ENCODE measurements at regions not wholly inside any gene's neighbourhood (a gene's known extent, or its start where the extent isn't known, plus 50 kb on each side); places are given as distances from the start of the nearest gene placed in this dataset.

DNA sequence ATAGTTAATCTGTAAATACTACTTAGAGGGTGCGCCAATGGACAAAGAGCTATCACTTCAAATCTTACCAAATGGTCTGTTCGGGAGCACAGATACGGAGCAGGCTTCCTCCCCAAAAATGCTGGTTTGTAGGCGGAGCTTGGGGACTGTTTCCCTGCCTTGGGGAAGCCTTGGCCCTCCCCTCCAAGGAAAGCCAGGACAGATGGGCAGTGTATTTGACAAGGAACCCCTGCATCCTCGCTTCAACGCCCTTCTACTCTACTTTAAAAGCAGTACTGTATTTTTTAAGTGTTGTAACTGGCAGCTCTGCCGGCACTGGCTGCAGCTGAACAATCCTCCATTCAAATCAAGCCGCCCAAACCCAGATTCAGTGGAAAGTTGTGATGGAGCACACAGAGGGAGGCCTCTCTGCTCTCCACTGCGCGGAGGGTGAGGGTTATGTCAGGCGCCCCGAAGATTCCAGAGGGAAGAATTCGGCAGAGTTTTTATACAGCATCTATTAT is 83.1 kb upstream of the FNDC3B start:
- no peak for DNase-seq

DNA sequence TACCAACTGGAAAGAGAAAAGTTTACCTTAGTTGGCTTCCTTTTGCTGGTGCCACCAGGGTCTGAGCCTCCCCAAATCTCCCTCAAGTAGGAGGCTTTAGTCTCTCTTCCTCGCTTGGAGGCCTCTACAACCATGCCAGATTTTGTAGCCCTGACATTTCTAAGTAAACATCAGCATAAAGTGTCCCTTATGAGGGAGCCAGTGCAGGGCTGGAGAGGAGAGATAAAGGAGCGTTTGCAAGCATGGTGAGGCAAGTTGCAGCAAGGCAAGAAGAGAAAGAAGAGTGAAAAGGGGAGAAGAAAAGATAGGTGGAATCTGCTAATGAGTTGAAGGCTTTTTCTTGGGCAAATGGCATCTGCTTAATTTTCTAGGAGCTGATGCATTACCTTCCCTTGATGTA is 82.7 kb upstream of the FNDC3B start:
- DNase-seq, result no peak

DNA sequence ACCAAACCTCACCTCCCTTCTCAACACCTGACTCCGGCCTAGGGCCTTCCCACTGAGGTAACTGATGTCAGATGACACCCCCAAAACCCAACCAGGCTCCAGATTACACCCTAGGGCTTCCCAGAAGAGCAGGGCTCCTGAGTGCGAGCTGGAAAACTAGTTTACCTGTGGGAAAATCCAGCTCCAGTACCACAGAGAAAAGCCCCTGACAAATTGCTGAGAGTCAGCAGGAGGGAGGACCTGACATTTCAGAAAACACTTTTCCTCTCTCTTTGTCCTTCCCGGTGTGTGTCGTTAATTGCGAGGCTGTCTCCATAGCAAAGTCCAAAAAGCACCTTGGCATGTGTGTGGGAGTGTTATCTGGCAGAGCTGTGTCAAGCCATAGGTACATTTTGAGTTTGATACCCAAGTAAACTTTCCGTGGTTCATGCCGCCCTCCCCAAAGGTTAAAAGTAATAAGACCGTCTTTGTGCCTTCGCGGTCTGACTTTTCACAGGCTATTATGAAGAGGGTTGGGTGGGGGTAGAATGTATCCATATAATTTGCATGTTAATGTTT is 79.8 kb upstream of the FNDC3B start:
- DNase-seq, result no peak

DNA sequence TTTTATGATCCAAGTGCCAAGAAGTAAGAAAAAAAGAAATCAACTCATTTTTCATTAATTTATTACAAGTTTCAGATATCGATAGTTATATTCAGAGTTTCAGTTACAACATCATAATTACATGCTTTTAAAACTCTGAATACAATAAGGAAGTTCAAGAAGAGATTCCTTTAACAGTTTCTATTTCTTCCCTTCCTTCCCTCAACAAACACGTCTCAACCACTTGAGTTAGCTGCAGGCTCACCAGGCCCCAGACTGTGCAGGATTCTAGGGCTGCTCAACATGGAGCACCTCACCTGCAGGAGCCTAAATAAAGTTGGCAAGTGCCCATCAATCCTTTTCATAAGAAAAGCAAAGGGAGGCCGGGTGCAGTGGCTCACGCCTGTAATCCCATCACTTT is 79.2 kb upstream of the FNDC3B start:
- no peak for DNase-seq

DNA sequence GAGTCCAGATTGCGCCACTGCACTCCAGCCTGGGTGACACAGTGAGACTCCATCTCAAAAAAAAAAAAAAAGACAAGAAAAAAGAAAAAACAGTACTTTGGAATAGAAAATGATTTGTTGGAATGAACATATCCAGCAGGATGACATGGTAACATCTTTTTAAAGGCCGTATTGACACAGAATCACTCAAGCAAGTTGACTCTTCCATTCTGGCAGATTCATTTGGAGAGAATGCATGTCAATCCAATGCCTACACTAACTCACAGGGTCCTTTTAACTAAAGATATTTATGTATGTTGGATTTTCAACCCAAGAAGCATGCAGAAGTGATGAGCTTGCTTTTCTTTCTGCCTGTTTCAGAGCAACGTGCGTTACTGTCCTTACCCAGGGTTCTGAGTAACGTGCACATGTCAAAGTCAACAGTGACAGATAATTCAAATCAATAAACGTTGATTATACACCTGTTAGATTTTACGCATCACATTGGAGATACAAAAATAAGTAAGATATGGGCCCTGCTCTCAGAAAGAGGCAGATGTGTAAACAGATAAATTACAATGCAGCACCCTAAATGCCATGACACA is 77.1 kb upstream of the FNDC3B start:
- DNase-seq, result no peak

DNA sequence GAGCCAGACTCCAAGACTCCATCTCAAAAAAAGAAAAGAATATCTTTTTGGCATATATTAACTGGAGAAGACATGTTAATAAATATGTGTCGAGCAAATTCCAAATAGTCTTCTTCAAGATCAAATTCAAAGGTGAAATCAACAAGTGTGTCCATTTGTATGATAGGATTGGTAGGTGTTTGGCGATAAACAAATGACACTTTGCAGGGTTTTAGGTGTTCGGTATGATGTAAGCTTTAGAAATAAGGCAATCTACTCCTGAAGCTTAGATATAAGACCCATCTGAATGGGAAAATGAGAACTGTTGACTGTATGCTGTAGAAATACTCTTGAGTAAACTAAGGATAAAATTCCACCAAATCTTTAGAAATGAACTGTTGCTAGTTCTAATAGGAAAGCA is 75.8 kb upstream of the FNDC3B start:
- no peak for DNase-seq

DNA sequence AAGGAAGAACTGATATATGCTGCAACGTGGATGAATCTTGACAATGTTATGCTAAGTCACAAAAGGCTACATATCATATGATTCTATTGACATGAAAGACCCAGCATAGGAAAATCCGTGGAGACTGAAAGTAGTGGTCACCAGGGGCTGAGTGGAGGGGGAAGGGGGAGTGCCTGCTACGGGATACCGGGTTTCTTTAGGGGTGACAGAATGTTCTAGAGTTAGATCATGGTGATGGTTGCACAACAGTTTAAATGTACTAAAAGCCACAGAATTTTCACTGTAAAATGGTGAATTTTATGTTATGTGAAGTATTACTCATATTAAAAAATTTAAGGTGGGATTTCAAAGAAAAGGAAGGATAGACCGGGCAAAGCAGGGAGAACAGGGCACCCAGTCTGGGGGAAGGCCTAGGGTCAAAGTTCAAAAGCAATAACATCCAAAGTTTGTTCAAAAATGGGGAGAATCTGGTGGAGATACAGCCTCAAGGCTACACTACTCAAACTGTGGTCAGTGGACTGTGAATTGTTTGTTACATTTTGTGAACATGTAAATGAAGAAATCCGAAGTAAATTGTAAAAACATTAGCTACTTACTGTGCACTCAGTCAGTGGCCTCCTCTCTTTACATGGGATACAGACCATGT is 74.2 kb upstream of the FNDC3B start:
- no peak for DNase-seq

DNA sequence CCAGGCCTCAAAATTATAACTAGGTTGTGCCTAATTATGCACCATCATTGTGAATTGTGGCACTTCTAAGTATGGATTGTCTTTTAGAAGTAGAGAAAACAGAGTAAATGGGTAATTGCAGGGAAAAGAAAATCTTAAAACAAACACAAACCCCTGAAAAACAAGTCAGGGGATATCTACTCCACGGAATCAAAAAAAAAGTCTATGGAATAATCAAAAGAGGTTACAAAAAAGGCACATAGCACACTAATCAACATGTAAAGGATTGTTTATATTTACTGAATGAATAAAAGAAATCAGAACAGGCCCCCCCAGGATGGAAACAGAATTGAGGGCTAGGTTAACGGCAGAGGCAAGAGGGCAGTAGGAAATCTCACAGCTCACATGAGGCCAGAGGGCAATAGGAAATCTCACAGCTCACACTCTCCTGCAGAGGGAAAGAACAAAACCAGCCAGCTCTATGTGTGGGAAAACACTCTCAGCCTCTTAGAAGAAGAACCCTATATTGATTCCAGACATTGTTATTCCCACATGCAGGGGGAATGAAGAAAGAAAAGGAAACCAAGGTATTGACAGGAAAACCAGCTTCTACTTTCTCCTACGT is 72.7 kb upstream of the FNDC3B start:
- DNase-seq, result no peak

DNA sequence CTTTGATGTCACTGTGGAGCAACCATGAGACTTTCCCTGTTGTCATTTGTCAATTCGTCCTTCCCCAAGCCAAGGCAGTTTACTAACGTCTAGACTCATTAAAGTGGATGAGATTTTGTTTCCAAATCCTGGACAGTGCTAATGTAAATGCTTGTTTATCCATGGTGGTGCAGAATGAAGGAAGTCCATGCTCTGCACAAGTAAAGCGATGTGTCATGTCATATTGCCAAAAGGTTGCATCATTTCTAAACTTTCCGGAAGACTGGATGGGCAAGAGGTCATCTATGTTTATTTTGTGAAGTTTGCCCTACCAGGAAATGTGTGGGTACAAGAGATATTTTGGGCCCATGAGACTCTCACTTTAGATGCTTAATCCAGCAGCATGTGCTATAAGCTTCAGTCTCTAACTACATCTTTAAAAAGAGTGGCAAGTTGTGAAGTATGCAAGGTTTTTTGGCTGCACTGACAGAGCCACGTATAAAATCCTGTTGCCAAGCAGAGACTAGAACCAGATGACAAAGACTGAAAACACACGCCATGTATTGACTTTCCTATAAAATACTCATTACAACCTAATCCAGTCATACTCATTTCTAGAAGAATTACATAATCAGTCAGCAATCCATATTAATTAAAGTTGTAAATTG is 72.1 kb upstream of the FNDC3B start:
- no peak for DNase-seq

DNA sequence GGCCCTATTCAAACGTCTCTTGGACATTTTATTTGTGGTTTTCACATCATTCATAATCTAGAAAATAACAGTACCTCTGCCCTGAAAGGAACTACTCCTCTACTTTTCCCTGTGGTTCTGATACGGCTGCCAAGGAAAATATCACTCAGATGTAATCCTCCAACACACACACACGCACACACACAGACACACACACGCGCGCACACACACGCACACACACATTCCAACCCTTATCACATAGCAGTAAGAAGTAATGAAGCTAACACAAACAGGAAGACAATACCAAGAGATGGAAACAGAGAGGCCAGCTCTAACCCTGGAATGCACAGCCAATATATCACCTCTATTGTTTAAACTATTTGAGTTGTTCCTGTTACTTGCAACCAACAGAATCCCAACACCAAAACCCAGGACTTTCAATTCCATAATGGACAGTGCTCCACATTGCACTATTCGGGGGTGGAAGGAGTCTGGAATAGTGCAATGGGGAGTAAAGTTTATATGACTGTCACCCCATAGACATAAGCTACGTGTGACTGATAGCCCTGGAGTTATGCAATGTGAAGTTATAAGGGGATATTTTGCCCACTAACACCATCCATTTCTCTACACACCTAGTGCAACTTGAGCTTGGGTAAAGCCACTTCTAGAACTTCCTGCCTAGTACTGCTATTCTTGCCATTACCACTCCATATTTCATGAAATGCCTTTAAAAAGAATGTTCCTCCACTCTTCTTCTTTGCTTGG is 71.3 kb upstream of the FNDC3B start:
- no peak for DNase-seq

DNA sequence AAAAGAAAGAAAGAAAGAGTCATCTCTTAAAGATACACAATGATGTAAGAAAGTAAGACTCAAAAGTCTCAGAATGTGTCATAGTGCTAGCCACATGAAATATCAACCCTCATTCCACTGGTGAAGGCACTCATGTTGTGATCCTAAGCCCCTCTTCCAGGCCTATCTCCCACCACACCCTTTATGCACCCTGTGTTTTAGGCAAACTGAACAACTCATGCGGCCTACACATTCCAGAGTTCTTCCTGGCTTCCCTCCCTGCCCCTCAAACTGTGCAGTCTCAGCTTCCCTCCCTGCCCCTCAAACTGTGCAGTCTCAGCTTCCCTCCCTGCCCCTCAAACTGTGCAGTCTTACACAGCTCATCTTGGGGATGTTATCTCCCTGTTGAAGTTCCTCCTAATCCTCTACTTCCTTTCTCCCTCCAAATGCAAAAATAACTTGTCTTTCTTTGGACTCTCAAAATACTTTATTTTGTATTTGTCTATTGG is 69.0 kb upstream of the FNDC3B start:
- no peak for DNase-seq

DNA sequence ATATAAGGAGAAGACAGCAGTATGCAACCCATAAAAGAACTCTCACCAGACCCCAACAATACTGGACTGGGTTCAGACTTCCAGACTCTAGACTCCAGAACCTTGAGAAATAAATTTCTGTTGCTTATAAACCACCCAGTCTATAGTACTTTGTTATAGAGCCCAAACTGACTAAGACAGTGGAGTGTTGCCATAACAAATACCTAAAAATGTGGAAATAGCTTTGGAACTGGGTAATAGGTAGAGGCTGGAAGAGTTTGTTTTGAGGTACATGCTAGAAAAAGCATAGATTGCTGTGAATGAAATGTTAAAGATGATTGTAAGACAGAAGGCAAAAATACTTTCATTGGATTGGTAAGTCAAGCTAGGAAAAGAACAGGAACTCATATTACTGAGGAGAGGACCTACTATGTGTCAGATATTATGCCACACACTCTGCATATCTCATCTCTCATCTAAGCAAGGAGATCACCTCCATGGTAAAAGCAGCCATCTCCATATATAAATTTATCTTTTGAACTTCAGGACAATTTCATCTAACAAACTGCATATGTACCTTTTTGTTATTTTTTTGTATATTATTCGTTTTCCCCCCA is 67.4 kb upstream of the FNDC3B start:
- DNase-seq, result no peak

DNA sequence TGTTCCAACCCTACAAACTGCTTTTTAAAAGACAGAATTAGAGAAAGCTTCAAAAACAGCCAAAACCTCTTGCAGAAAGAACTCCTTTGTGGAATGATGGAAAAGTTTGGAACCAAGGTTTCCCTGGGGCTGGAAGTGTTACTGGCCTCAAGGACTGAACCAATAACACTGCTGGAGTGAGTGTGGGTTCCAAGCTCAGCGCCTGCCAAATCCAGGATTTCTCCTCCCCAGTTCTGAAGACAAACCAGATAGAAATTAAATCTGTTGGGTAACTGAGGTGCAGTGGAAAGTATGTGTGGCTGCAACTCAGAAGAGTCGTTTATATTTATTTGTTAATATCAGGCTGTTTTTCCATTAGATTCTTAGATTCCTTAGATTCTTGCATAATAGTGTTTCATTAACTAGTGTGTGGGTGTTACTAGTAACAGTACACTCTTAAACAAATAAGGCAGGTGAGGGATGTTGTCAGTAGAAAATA is 66.5 kb upstream of the FNDC3B start:
- DNase-seq, result no peak

DNA sequence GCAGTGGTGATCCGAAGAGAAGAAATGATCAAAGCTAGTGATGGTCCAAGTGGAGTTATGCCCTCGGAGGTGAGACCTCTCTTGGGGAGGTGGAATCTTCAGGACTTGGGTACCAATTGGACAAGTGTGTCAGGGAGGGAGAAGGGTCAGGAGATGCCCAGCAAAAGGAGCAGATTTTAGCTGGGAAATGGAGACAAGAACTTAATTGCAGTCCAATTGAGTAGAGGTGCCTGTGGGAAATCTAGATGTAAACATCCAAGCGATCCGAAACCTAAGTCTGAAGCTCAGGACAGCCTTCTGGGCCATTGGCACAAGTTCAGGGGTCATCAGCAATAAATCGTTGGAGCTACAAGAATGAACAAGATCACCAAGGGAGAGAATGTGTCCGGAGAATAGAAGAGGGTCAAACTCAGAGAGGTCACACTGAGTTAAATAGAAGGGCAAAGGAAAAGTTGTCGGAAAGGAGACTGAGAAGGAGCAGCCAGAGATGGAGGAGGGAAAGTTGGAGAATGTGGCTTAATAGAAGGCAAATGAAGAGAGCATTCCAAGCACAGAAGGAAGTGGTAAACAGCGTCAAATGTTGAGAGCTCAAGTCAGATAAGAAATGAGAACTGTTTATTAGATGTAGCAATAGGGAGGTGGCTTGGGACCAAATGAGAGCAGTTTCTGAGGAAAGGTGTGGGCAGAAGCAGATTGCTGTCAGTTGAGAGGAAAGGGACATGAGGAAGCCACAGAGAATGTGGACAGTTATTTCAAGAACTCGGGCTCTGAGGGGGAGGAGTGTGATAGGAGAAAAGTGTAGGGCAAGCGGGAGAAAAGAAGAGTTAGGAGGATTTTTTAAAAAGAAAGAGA is 64.2 kb upstream of the FNDC3B start:
- DNase-seq, result no peak

DNA sequence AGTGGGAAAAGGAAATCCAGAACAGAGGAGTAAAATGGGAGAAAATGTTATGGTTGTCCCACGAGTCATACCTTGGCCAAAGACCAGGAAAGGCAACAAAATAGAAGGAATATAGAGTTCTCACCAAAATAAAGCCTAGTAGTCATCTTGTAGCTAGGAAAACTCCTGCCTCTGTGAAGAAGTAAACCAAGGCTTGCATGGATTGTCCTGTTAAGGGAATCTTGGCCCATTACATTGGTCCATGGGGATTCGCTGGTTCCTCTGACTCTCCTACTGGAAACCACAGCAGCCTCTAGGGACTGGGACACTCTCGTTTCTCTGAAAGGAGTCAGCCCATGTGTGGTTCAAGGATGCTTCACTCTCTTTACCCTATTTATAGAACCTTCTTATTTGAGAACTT is 62.9 kb upstream of the FNDC3B start:
- no peak for DNase-seq

DNA sequence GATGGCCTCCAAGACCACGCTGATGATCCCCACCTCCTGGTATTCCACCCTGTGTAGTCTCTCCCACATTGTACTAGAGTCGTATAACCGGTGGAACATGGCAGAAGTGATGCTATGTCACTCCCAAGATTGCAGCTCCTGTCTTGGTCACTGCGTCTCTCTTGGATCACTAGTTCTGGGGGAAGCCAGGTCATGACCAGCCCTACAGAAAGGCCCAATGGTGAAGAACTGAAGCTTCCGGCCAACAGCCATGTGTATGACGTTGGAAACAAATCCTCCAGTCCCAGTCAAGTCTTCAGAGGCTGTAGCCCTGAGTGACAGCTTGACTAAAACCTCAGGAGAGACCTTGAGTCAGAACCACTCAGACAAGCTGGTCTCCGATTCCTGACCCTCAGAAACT is 61.9 kb upstream of the FNDC3B start:
- DNase-seq, result no peak

DNA sequence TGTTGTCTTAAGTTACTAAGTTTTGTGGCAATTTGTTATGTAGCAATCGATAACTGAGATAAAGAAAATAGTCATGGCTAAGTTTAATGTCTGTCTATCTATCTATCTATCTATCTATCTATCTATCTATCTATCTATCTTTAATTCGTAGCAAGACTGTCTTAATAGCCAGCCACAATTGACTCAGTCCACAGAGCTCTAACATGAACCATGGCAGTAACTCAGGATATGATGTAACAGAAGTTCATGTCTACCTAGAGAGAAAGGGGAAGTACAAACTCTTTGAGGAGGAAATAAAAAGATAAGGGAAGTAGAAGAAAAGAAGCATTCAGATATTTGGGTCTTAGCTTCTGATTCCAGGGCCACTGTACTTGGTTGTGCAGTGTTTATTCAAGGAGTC is 61.5 kb upstream of the FNDC3B start:
- DNase-seq, result no peak

DNA sequence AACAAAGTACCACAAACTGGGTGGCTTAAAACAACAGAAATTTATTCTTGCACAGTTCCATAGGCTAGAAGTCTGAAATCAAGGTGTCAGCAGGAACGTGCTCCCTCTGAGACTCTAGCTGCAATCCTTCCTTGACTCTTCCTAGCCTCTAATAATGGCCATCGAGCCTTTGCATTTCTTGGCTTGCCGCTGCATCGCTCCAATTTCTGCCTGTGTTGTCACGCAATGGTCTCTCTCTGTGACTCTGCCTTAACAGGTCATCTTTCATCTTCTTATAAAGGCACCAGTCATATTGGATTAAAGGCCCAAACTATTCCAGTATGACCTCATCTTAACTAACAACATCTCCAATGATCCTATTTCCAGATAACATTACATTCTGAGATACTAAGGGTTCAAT is 61.0 kb upstream of the FNDC3B start:
- no peak for DNase-seq

DNA sequence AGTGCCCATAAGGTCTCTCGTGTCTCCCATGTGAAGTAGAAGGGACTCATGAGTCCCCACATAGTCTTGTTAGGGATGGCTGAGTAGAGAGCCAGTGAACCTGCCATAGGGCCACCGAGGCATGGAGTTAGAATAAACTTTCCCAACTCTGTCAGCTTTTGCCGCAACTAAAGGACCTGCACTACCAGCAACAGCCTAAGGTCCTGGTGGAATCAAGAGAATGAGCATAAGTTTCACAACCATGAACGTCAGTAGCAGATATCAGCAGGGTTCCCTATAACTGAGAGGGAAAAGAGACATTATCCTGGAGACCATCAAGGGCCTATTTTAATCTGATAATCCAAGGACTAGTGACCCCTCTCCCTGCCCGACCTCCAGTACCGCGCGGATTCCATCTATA is 60.3 kb upstream of the FNDC3B start:
- no peak for DNase-seq

DNA sequence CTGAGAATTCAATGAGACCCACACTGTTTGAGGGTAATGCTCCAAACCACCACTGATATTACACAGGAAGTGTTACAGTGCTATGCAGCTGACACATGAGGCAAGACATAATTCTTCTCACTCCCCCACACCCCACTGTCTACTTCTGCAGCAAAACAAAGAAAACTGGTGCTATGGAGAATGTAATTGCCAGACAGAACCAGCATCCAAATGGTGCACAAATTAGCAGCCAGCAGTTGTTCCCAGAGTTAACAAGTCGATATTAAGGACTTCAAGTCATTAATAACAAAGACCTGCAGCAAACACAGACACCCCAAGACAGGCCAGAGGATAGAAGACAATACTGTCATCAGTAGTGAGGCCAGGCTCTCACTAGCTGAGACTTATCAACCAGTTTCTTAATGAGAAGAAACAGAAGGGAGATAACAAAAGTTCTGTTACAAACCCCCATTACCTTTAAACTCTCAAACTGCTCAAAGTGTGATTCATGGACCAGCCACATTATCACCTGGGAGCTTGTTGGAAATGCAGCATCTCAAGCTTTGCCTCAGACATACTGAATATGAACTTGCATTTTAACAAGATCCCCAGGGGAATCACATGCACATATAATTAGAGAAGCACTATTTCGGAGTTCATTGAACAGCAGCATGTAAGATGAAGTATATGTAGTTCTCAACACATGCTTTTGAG is 58.7 kb upstream of the FNDC3B start:
- DNase-seq, result no peak

DNA sequence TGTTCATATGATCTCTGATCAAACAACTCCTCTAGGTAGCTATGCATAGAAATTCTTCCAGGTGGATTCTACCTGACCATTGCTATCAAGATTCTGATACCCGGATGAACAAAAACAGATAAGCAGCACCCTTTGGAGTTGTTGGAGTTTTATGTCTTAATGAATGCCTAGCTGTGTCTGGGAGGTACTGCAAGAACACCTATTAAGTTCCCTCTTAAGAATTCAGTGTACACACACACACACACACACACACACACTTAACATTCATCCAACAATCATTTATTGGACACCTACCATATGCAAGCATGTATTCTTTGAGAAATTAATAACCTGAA is 58.1 kb upstream of the FNDC3B start:
- DNase-seq, result no peak

Measured in activated naive CD4-positive, alpha-beta T cell (primary cell).